GM18498 (cell line): ENCODE measurements at regions not wholly inside any gene's neighbourhood (a gene's known extent, or its start where the extent isn't known, plus 50 kb on each side); places are given as distances from the start of the nearest gene placed in this dataset.

Experiments used
- ATAC-seq: cut with Tn5 transposase; IDR thresholded peaks from one replicate; pipeline ENCODE4 v1.9.1; 2021; ENCODE audit warnings: mild to moderate bottlenecking, moderate library complexity; ENCODE audit not compliant: unreplicated experiment

DNA sequence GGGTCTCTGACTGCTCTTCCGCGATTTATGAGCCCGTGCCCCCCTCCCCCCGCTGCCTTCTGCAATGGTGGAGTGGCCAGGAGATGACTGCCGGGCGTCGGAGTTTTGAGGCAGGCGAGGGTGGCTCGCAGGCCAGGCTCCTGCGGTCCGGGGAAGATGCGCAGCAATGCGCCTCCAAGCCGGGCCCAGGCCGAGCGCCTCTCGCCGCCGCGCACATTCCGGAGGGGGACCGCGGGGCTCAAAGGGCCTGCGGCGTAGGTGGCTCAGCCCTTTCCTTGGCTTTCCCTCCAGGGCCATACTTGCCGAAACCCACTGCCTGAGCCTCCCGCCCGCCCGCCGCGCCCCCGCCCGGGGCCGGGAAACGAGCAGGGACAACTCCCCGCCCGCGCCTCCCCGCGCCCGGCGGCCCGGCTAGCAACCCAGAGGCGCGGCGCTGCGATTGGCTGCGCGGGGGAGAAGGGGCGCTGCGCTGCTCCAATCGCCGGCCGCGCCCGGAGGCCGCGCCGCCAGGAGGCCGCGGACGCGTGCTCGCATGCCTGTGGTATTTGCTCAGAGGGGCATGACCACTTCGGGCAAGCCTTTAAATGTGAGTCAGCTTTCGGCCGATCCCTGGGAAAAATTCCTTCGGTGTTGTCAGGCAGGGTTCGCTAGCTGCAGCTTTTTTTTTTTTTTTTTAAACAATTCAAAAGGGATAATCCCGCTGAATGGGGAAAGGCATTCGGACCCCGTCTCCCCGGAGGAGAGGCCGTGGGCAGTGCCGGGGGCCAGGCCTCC lies 157.9 kb upstream of the PARP11 start:
- peak; percentile 74 for ATAC-seq

DNA sequence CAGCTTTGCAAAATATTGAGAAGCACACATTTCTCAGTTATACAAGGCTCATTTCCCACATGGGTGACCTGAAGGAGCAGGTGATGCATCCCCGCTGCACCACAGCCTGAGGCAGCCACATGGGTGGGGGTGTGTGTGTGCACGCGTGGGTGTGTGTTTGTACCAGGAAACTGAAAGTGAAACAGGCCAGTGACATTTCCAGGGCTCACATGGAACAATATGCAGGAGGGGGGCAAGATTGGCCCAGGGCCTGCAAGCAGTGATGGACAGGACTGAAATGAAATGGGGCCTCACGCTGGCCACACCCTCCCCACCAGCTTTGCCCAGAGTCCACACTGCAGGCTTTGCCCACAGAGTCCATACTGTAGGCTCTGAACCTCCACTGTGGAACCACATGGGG lies 154.2 kb upstream of the PARP11 start:
- no peak for ATAC-seq

DNA sequence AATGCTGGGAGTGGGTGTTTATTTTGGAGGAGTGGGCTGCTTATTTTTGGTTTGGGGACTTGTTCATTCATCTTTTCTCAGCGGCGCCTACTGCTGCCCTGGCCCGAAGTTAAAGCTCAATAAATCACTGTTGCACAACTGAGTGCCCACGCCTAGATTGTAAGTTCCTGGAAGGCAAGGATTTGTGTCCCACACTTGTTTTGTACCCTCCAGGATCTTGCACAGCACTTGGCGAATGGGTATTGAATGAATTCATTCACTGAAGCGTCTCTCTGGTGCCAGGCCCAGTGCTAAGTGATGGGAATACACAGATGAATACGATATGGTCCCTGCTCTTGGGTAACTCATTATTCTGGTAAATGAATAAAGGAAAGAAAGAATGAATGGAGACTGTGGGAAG lies 153.3 kb upstream of the PARP11 start:
- no peak for ATAC-seq

DNA sequence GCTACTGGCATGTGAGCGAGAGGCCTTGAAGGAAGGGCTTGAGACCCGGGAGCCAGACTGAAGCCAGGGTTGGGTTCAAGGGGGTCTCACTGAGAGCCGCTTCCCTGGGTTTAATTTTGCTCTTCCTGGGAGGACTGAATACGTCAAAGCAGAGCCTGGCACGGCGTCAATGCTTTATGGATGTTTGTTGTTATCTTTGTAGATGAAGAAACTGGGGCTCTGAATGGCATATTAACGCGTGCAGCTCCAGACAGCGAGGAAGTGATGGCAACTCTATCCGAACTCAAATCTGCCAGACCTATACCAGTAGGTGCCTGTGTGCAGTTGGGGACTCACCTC lies 152.8 kb upstream of the PARP11 start:
- ATAC-seq: no peak

DNA sequence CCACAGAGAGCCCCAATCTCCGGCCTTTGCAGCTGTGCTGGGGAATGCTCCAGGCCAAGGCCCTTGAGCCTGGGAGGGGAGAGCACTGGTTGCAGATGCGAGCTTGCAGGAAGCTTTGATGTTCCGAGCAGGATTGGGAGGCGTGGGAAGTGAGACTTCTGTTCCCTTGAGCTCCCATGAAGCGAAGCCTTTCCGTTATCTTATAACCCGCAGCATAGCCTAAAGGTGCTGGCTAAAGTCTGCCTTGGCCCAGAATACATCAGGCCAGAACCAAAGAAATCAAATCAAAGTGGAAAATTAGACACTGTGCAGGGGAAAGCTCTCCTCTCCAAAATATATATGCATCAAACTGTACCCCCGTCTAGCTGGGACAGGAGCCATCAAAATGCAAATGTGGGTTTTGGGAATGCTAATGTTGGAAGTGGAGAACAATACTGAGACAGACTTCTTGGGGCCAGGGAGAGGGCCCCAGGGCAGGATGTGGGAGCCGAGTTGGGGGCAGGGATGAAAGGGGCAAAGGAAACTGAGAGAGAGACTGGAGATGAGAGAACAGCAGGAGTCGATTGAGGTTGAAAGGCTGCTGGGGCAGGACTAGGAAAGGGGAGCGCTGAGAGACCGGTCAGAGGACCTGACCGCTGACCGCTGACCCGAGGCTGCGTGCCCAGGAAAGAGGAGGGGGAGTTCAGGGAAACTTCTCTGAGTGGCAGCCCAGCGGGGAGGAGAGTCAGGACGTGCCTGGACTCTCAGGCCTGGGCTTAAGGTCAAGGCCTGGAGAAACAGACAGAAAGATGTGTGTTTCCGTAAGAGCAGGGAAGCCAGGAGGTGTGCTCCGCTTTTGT lies 152.2 kb upstream of the PARP11 start:
- no peak for ATAC-seq

DNA sequence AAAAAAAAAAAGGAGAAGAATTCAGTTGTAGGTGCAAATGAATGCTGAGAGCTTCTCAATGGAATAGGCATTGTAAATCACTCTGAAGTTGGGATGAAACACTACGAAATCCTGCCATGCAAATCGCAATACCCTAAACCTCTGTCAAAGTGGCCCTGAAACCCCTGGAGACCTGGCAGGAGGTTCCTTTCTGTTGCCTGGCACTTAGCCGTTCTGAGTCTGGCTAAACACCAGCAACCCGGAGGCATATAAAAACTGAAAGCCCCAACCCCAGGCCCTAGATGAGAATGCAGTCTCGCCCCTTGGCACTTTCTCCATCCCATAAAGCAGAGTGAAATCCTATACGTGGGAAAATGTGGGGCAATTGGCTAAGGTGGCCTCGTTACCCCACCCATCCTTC lies 151.5 kb upstream of the PARP11 start:
- ATAC-seq: no peak

DNA sequence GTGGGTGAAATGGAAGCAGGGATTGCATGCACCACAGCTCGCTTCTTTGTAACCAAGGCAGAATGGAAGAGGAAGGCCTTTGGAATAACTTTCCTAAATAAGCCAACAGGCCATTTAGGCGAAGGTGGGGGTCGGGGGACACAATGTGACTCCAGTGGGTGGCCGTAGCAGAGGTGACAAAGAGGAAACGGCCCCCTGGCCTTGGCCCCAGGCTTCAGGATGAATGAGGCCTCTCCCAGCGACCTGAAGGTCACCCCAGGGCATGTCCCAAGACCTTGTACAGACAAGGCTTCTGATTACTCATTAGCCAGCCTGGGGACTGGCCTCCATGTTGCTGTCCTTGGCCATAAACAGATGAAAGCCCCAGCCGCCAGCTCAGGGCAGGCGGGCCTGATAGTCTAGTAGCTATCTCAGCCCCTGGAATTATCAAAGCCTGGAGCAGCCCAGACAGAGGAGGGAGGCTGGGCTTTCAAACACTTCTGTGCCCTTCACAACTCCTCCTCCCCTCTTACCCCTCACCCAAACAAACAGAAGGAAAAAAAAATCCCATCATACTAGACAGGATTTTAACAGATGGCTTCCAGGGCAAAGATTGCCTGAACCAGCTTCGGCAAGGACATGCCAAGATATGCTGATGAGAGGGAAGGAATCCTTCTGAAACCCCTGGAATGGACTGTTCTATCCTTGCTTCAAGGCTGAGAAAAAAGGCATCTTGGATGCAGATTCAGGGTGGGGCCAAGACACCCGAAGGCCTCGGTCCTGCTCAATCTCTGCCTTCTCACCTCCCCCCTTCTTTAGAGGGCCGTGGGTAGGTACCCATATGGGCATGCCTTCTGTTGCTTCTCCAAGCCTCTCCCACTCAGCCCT lies 142.3 kb upstream of the PARP11 start:
- no peak for ATAC-seq

DNA sequence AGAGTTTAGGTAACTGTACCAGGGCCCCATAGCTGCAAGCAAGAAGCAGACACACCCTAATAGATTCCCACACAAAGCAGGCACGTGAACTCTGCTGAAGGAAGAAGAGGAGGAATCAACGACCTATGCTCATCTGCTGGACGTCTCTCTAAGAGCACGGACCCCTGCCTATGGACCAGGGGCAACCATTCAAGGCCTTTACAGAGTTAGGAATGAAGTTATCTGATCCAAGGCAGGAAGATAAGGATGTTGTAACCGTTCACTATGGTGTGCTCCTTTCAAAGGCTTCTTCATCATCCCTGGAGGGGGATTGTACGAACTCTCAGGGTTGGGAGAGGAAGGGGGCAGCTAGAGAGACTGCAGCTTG lies 141.6 kb upstream of the PARP11 start:
- ATAC-seq: no peak

DNA sequence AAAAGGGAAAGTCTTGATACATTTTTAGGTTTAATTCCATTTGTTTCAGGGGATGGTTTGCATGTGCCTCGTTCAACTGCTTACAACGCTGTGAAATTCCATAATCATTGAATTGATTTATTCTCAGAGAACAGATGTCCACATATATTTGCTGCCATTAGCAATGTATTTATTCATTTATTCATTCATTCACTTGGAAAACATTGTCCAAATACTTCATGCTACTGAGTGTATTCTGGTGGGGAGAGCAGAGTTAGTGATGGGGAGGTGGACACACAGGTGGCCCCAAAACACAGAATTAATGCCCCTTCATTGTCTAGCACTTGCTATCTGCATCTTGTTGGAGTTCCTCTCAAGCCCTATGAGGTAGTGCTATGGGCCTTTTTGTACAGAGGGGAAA lies 141.2 kb upstream of the PARP11 start:
- no peak for ATAC-seq

DNA sequence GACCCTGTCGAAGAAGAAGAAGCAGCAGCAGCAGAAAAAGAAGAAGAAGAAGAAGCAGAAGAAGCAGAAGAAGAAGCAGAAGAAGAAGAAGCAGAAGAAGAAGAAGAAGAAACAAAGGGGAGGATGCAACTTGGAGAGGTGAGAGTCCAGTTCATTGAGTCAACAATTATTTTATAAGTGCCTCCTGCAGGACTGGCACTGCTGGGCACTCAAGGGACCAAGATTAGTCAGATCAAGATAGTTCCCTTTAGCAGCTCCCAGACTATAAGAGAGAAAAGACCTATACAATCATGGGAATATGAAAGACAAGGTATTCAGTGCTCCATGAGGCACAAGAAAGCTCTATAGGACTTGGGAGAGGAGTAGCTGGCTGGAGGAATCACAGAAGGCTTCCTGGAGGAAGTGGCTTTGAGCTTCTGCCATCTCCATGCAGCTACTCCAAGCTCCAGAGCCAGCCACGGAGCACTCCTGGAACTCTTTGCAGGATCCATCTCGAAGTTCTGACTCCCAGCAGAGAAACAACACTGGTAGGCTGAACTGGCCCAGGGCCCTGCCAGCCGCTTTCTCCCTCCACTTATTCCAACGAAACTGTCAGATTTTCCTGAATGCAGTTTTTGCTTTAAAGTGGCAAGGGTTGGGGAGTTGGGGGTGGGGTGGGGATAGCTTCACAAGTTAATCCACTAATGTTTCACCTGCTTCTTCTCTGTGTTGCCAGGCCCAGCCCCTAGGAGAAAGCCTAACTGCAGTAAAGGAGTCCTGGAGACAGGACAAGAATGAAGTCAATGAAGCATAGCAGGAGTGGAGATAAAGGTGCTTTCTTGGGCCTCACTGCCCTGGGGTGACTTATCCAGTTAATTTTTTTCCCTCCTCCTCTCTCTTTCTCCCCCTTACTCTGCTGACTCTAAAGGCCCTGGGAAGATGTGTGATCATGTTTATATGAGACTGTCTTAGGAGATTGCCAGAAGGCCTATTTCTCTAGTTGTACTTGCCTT lies 140.1 kb upstream of the PARP11 start:
- no peak for ATAC-seq

DNA sequence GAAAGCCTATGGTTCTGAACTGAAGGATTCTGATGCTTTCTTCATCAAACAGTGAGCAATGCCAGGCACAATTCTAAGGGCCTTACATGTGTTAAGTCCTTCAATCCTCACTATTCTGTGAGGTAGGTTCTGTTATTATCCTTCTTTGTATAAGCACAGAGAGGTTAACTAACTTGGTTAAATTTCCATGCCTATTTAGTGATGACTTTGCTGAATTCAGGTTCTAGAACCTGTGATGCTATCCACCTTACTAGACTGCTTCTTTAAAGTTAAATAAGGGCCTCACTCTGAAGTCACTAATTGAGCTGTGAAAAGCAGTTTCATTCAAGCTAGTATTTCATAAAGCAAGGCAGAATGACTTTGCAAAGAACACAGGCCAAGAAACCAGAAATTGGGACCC lies 138.9 kb upstream of the PARP11 start:
- no peak for ATAC-seq

DNA sequence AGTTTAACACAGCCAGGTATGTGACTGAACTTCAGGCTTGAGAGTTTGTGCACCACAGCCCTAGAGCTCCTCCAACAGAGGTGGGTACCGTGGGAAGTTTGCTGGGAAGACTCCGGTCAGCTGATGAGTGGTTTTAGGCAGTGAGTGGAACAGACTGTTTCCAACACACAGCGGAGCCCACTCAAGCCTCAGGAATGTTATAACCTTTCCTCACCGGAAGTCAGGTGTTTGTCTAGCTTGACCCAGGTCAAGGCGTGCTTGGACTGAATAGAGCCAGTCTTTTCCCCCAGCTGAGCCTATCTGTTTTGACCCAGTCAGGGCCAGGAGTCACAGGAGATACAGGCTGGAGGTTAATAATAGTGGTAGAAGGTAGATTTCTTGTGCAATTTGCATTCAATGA lies 138.4 kb upstream of the PARP11 start:
- no peak for ATAC-seq

DNA sequence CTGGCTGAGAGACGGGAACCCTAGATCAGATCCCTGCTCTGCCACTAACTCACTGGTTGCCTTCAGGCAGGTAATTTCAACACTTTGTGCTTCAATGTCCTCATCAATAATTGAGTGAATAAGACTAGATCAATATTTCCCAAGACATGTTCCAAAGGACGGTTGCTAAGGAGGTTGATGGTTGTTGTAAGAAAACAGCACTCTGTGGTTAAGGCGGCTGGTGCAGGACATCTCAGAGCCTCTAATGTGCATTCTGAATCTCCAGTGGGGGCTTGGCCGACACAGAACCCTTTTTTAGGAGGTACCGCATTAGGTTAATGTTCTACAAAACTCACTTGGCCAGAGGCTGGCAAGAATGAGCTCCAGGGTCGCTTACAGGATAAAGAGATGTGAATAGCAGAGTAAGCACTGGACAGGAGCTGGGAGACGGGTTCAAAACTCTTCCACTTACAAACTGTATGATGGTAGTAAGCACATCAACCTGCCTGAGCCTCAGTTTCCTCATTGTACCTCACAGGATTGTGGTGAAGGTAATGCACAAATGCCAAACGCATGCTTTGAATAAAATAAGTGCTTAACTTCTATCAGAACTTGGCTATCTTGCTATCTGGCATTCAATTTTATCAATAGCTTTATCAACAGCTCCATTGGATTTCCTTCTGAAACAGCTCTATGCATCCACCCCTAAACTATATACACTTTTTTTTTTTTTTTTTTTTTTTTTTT lies 136.9 kb upstream of the PARP11 start:
- no peak for ATAC-seq

DNA sequence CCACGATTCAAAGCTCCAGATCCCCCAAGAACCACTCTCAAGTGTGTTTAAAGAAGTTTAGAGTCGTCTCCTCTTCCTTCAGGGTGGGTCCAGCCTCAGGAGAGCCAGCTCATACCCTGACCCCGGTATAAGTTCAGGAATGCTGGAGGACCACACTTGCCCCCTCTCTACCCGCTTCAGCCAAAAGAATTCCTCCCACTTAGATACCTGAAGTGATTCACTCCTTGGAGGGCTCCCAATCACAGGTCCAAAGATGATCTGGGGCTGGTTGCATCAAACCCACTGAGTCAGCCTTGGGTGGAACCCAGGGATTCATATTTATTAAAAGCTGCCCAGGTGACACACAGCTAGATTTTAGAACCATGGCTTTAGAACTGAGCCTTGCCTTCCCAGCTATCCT lies 133.5 kb upstream of the PARP11 start:
- no peak for ATAC-seq

DNA sequence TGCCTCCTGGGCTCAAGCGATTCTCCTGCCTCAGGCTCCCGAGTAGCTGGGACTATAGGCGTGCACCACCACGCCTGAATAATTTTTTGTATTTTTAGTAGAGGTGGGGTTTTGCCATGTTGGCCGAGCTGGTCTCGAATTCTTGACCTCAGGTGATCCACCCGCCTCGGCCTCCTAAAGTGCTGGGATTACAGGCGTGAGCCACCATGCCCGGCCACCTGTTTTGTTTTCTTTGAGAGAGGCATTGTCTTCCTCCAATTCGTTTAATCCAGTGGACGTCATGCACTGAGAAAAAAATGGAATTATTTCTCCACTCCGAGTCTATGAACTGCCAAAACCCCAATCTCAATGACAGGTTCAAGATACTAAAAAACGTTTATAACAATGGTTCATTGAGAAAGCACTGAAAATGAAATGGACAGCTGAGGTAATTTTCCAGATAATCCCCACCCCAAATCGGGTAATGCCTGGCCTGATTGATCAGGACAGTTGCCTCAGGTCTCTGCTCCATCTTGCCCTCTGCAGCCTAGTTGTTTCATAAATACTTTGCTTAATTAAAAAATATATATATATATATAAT lies 132.7 kb upstream of the PARP11 start:
- ATAC-seq: no peak

DNA sequence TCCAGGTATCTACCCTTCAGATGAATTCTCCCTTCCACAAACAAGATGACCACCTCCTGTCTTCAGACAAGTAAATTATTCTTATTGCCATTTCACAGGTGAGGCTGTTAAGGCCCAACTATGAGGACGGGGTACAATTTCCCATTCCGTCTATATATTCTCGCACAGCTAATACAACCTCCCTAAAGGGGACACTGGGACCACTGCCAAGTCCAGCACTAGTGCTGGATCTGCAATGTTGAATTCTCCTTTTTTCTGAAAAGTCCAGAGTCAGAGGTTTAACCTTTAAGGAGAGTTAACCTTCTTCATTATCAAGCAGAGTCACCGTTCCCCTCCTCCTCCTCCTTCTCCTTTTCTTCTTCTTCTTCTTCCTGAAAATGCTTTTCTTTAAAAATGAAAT lies 130.4 kb upstream of the PARP11 start:
- ATAC-seq: no peak

DNA sequence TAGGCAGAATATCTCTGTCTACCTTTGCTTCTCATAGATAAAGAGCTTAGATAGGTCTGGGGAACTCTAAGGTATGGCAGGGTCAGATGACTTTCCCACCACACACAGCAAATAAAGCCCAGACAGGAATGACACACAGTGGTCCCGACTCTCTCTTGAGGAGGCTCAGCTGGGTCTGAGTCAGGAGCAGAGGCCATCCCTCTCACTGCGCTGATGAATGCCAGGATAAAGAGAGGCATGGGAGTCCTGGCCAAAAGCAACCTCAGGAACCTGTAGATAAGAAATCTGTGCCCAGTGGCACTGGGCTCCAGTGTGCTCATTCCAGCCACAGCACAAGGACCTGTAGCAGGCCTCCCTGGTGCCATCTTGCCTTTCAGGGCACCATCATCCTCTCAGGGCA lies 129.4 kb upstream of the PARP11 start:
- ATAC-seq: no peak

DNA sequence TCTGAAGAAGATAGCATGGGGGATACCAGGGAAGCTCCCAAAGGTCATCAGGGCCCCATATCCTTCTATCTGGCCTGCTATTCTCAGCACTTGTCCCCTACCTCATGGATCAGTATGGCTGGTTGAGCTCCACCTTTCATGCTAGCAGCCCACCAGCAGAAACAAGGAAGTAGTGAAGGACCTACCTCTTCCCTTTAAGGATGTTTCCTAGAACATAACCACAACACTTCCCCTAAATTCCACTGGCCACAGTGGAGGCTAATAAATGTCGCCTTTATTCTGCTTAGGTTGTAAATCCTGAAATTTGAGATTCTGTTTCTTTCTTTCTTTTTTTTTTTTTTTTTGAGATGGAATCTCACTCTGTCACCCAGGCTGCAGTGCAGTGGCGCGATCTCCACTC lies 128.6 kb upstream of the PARP11 start:
- ATAC-seq: no peak

DNA sequence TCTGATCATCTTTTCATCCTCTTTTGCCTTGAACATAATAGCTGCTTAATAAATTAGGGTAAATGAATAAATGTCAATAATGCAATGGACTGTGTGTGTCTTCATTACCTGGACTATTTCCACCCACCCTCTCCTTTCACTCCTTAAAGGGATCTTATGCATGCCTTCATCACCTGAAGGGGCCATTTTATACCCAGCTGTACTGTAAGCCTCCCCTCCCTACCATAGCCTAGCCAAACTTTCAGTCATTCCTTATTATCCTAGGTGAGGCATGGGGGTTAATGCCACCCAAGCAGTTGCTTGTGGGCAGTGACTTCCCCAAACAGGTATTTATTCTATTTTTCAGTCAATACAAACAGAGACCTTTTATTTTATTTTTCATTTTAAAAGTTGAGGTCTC lies 127.8 kb upstream of the PARP11 start:
- no peak for ATAC-seq
